HEK293T (cell line): ENCODE measurements at regions not wholly inside any gene's neighbourhood (a gene's known extent, or its start where the extent isn't known, plus 50 kb on each side); places are given as distances from the start of the nearest gene placed in this dataset.
"Not testable (repeated sequence)": the region's sequence is repeated elsewhere in the genome, so short reads cannot be mapped to it uniquely, and the experiment has no call there.

Experiments used
- CTCF ChIA-PET: fragments of 350-600 bp; formaldehyde crosslinking; extraction: SDS; loops from one replicate; lab custom pipeline; 2021; ENCODE audit warnings: antibody characterized with exemption, inconsistent platforms; lab: Yijun Ruan, JAX
- POLR2A ChIA-PET: fragments of 350-600 bp; formaldehyde crosslinking; extraction: SDS; loops from one replicate; lab custom pipeline; 2020; ENCODE audit warnings: antibody characterized with exemption, inconsistent platforms; lab: Yijun Ruan, JAX
- DNase-seq: peaks from one replicate; pipeline ENCODE4 v3.0.0; 2012; ENCODE audit warnings: mixed read lengths; ENCODE audit errors: extremely low spot score
- ARNT ChIP-seq: fragments of 450-650 bp; IDR thresholded peaks from 2 replicates; pipeline ENCODE4 v1.6.1; 2017; ENCODE audit warnings: mild to moderate bottlenecking
- BHLHE40 ChIP-seq: fragments of 450-650 bp; IDR thresholded peaks from 2 replicates; pipeline ENCODE4 v1.6.1; 2016; ENCODE audit warnings: mild to moderate bottlenecking, moderate library complexity, borderline replicate concordance
- CTBP1 ChIP-seq: fragments of 450-650 bp; IDR thresholded peaks from 2 replicates; pipeline ENCODE4 v1.6.1; 2016; ENCODE audit warnings: borderline replicate concordance
- ELF4 ChIP-seq: fragments of 450-650 bp; IDR thresholded peaks from 2 replicates; pipeline ENCODE4 v1.6.1; 2017; ENCODE audit warnings: antibody characterized with exemption
- FOXA1 ChIP-seq: fragments of 450-650 bp; IDR thresholded peaks from 2 replicates; pipeline ENCODE4 v1.6.1; 2016; ENCODE audit warnings: mild to moderate bottlenecking
- FOXK2 ChIP-seq: fragments of 450-650 bp; IDR thresholded peaks from 2 replicates; pipeline ENCODE4 v1.6.1; 2016; ENCODE audit warnings: mild to moderate bottlenecking
- FOXM1 ChIP-seq: fragments of 450-650 bp; IDR thresholded peaks from 2 replicates; pipeline ENCODE4 v1.6.1; 2017; ENCODE audit warnings: mild to moderate bottlenecking, borderline replicate concordance
- HDGF ChIP-seq: fragments of 450-650 bp; IDR thresholded peaks from 2 replicates; pipeline ENCODE4 v1.6.1; 2017; ENCODE audit warnings: antibody characterized with exemption, borderline replicate concordance
- L3MBTL2 ChIP-seq: fragments of 450-650 bp; conservative IDR thresholded peaks from 2 replicates; pipeline ENCODE4 v1.6.1; 2016; ENCODE audit warnings: mild to moderate bottlenecking
- LEF1 ChIP-seq: fragments of 450-650 bp; IDR thresholded peaks from 2 replicates; pipeline ENCODE4 v1.6.1; 2017; ENCODE audit warnings: mild to moderate bottlenecking, borderline replicate concordance
- NFRKB ChIP-seq: fragments of 450-650 bp; IDR thresholded peaks from 2 replicates; pipeline ENCODE4 v1.6.1; 2016; ENCODE audit warnings: mild to moderate bottlenecking, moderate library complexity
- PKNOX1 ChIP-seq: fragments of 450-650 bp; IDR thresholded peaks from 2 replicates; pipeline ENCODE4 v1.6.1; 2016
- SP1 ChIP-seq: fragments of 450-650 bp; IDR thresholded peaks from 2 replicates; pipeline ENCODE4 v1.6.1; 2017
- SUZ12 ChIP-seq: fragments of 450-650 bp; IDR thresholded peaks from 2 replicates; pipeline ENCODE4 v1.6.1; 2016; ENCODE audit warnings: mild to moderate bottlenecking
- TARDBP ChIP-seq: fragments of 450-650 bp; IDR thresholded peaks from 2 replicates; pipeline ENCODE4 v1.6.1; 2016
- ZNF384 ChIP-seq: fragments of 450-650 bp; IDR thresholded peaks from 2 replicates; pipeline ENCODE4 v1.6.1; 2016

- DNase-seq: no peak
- no peak for TF ChIP-seq NFRKB
- TF ChIP-seq PKNOX1: no peak
- no peak for TF ChIP-seq FOXM1
- no peak for TF ChIP-seq L3MBTL2
- TF ChIP-seq SP1: no peak
- TF ChIP-seq BHLHE40: no peak
- no peak for TF ChIP-seq FOXA1
- TF ChIP-seq ARNT: no peak
- TF ChIP-seq LEF1: no peak
- TF ChIP-seq FOXK2: no peak
- TF ChIP-seq HDGF: no peak
- TF ChIP-seq SUZ12: no peak
- TF ChIP-seq TARDBP: no peak
- ChIA-PET CTCF (no interaction called here), POLR2A (no interaction called here)
Measured at GRCh38 chr5:44532981-44533380, 143.8 kb upstream of the FGF10 start.

- DNase-seq, POLR2A ChIA-PET, CTCF ChIA-PET: not testable (repeated sequence)
Measured at GRCh38 chr5:44531756-44532155, 142.5 kb upstream of the FGF10 start.

GRCh38 chr5:44530783-44531182, 141.6 kb upstream of the FGF10 start:
- DNase-seq, CTCF ChIA-PET, POLR2A ChIA-PET: not testable (repeated sequence)

GRCh38 chr5:44511596-44511995, 122.4 kb upstream of the FGF10 start:
- ChIA-PET CTCF (no interaction called here), POLR2A (no interaction called here)
- TF ChIP-seq LEF1: no peak
- TF ChIP-seq SUZ12: no peak
- no peak for DNase-seq

GRCh38 chr5:44506561-44506960, 117.3 kb upstream of the FGF10 start:
- CTCF ChIA-PET: no interaction called here
- no peak for DNase-seq
- TF ChIP-seq SUZ12 (no peak), BHLHE40 (no peak), FOXM1 (no peak), HDGF (no peak), ZNF384 (no peak), FOXA1 (no peak), SP1 (no peak), PKNOX1 (no peak)
- POLR2A ChIA-PET: no interaction called here

GRCh38 chr5:44499381-44499780, 110.2 kb upstream of the FGF10 start:
- ChIA-PET CTCF (no interaction called here), POLR2A (no interaction called here)
- DNase-seq: no peak

GRCh38 chr5:44497606-44498005, 108.4 kb upstream of the FGF10 start:
- DNase-seq: no peak
- TF ChIP-seq TARDBP: no peak
- TF ChIP-seq ARNT: no peak
- no peak for TF ChIP-seq SP1
- TF ChIP-seq BHLHE40: no peak
- TF ChIP-seq CTBP1: no peak
- TF ChIP-seq SUZ12: no peak
- TF ChIP-seq FOXM1: no peak
- no peak for TF ChIP-seq FOXK2
- TF ChIP-seq ZNF384: no peak
- TF ChIP-seq NFRKB: no peak
- no peak for TF ChIP-seq LEF1
- POLR2A ChIA-PET: no interaction called here
- CTCF ChIA-PET: no interaction called here

More at GRCh38 chr5:44499381-44499780, 110.2 kb upstream of the FGF10 start:
- TF ChIP-seq FOXK2 (no peak), TARDBP (no peak), BHLHE40 (no peak), FOXA1 (no peak), ZNF384 (no peak), L3MBTL2 (no peak), SP1 (no peak), SUZ12 (no peak), LEF1 (no peak), ARNT (no peak)

GRCh38 chr5:44495280-44495679, 106.1 kb upstream of the FGF10 start:
- ChIA-PET POLR2A (no interaction called here), CTCF (no interaction called here)
- DNase-seq: no peak
- TF ChIP-seq SUZ12 (no peak), SP1 (no peak), ELF4 (no peak), PKNOX1 (no peak), TARDBP (no peak), FOXA1 (no peak), ARNT (no peak), NFRKB (no peak), FOXM1 (no peak), L3MBTL2 (no peak), BHLHE40 (no peak), ZNF384 (no peak), LEF1 (no peak), FOXK2 (no peak), HDGF (no peak), CTBP1 (no peak)
